Calu3 (cell line): ENCODE measurements at regions not wholly inside any gene's neighbourhood (a gene's known extent, or its start where the extent isn't known, plus 50 kb on each side); places are given as distances from the start of the nearest gene placed in this dataset.

Experiments
- BruUV-seq: library from RNA; stranded (reverse); fragments of 400-500 nt; replicated peaks from 2 replicates; lab custom pipeline; 2021; lab: Mats Ljungman, UMichigan
- CTCF ChIA-PET: fragments of 300-600 bp; sonication (Branson Sonifier 250); formaldehyde crosslinking; loops from one replicate; lab custom pipeline; 2022; ENCODE audit warnings: antibody characterized with exemption; lab: Charles Lee
- DNase-seq: peaks from one replicate; pipeline ENCODE4 v3.0.0; 2022
- H3K27ac Mint-ChIP-seq: one replicate; pipeline ENCODE4 v1.8.0; 2022; ENCODE audit warnings: mixed read lengths; ENCODE audit not compliant: unreplicated experiment
- H3K27me3 Mint-ChIP-seq: one replicate; pipeline ENCODE4 v1.8.0; 2022; ENCODE audit warnings: mixed read lengths; ENCODE audit not compliant: unreplicated experiment
- H3K36me3 Mint-ChIP-seq: one replicate; pipeline ENCODE4 v1.8.0; 2022; ENCODE audit warnings: mild to moderate bottlenecking, moderate library complexity, mixed read lengths; ENCODE audit not compliant: insufficient read depth, unreplicated experiment
- H3K4me1 Mint-ChIP-seq: one replicate; pipeline ENCODE4 v1.8.0; 2022; ENCODE audit warnings: mild to moderate bottlenecking, low read depth, mixed read lengths; ENCODE audit not compliant: unreplicated experiment
- H3K4me3 Mint-ChIP-seq: one replicate; pipeline ENCODE4 v1.8.0; 2022; ENCODE audit warnings: mild to moderate bottlenecking, low read depth, moderate library complexity, mixed read lengths; ENCODE audit not compliant: unreplicated experiment
- H3K9me3 Mint-ChIP-seq: one replicate; pipeline ENCODE4 v1.8.0; 2022; ENCODE audit warnings: low read depth, mixed read lengths; ENCODE audit not compliant: unreplicated experiment
- intact Hi-C: fragments of 100-400 bp; cut with micrococcal nuclease; formaldehyde crosslinking; loops from one replicate; pipeline ENCODE4 v1.10.0; 2022; ENCODE audit not compliant: unreplicated experiment
- TF ChIP-seq, protein P1 (sequence below): fragments of 200-600 bp; IDR thresholded peaks from one replicate; pipeline ENCODE4 v1.8.0; 2022; ENCODE audit warnings: antibody characterized with exemption; ENCODE audit not compliant: unreplicated experiment

- peaks cover 3% of the 10 kb centered on the region for H3K9me3 Mint-ChIP-seq
- BruUV-seq, result no TSS peak
- TF ChIP-seq, protein P1, sequence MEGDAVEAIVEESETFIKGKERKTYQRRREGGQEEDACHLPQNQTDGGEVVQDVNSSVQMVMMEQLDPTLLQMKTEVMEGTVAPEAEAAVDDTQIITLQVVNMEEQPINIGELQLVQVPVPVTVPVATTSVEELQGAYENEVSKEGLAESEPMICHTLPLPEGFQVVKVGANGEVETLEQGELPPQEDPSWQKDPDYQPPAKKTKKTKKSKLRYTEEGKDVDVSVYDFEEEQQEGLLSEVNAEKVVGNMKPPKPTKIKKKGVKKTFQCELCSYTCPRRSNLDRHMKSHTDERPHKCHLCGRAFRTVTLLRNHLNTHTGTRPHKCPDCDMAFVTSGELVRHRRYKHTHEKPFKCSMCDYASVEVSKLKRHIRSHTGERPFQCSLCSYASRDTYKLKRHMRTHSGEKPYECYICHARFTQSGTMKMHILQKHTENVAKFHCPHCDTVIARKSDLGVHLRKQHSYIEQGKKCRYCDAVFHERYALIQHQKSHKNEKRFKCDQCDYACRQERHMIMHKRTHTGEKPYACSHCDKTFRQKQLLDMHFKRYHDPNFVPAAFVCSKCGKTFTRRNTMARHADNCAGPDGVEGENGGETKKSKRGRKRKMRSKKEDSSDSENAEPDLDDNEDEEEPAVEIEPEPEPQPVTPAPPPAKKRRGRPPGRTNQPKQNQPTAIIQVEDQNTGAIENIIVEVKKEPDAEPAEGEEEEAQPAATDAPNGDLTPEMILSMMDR, result no peak
- H3K4me3 Mint-ChIP-seq, result no peak overlapping the region
- H3K27ac Mint-ChIP-seq, result no peak overlapping the region
- no peaks in the 10 kb centered on the region for H3K27me3 Mint-ChIP-seq
- CTCF ChIA-PET, result no interaction called here
- DNase-seq, result no peak
- H3K4me1 Mint-ChIP-seq, result no peaks in the 10 kb centered on the region
- H3K36me3 Mint-ChIP-seq, result no peaks in the 10 kb centered on the region
- intact Hi-C loops, result no loop called here
These were observed 153.6 kb upstream of the TENT5A start for GRCh38 chr6:81906041-81906440.

DNA sequence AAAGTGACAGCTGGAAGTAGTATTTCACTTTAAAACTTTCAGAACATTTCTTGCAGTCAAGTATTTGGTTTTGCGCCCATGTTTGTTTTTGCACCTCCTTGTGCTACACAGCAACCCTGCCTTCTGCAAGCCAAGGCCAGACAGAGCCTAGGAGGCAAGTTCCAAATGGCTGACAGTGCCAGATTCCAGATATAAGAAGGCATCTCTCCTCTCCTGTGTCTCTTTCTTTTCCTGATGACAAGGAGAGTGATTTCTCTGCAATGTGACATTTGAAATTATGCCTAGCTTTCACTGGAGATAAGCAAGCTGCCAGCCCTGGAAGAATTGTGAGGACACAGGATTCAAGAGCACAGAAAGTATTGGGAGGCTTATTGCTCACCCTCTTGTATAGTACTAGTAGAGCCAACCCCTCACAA, 149.1 kb upstream of the TENT5A start:
- BruUV-seq, result no TSS peak
- Mint-ChIP-seq H3K36me3 (no peaks in the 10 kb centered on the region), H3K9me3 (peaks cover 3% of the 10 kb centered on the region), H3K27ac (no peak overlapping the region), H3K4me1 (no peaks in the 10 kb centered on the region), H3K27me3 (no peaks in the 10 kb centered on the region), H3K4me3 (no peak overlapping the region)
- no peak for DNase-seq
- intact Hi-C loops, result no loop called here
- TF ChIP-seq, protein P1, result no peak
- CTCF ChIA-PET, result no interaction called here

- CTCF ChIA-PET, result no interaction called here
- intact Hi-C loops, result no loop called here
- TF ChIP-seq, protein P1, result no peak
- H3K4me1 Mint-ChIP-seq, result no peaks in the 10 kb centered on the region
- no TSS peak for BruUV-seq
- H3K9me3 Mint-ChIP-seq, result peaks cover 3% of the 10 kb centered on the region
- no peaks in the 10 kb centered on the region for H3K27me3 Mint-ChIP-seq
- no peaks in the 10 kb centered on the region for H3K36me3 Mint-ChIP-seq
- no peak overlapping the region for H3K4me3 Mint-ChIP-seq
- no peak for DNase-seq
- no peak overlapping the region for H3K27ac Mint-ChIP-seq
These were observed 148.1 kb upstream of the TENT5A start for GRCh38 chr6:81900616-81901015.

- CTCF ChIA-PET, result no interaction called here
- Mint-ChIP-seq H3K27ac (no peak overlapping the region), H3K4me3 (no peak overlapping the region), H3K36me3 (no peaks in the 10 kb centered on the region), H3K9me3 (peaks cover 3% of the 10 kb centered on the region), H3K4me1 (no peaks in the 10 kb centered on the region), H3K27me3 (no peaks in the 10 kb centered on the region)
- DNase-seq, result no peak
- TF ChIP-seq, protein P1, result no peak
- no TSS peak for BruUV-seq
- intact Hi-C loops, result no loop called here
These were observed 145.3 kb upstream of the TENT5A start for GRCh38 chr6:81897793-81898192.
